Naive thymus-derived CD4-positive, alpha-beta T cell (primary cell): ENCODE measurements at regions not wholly inside any gene's neighbourhood (a gene's known extent, or its start where the extent isn't known, plus 50 kb on each side); places are given as distances from the start of the nearest gene placed in this dataset.

Experiments
- ATAC-seq: fragments of 150-1000 bp; cut with Tn5 transposase; 2 replicates; pipeline ENCODE4 v1.10.0; 2021; ENCODE audit warnings: mild to moderate bottlenecking, moderate library complexity
- CTCF ChIA-PET: fragments of 350-600 bp; sonication (Branson Sonifier 250); formaldehyde crosslinking; loops from one replicate; lab custom pipeline; 2021; ENCODE audit warnings: antibody characterized with exemption; lab: Charles Lee
- POLR2A ChIA-PET: fragments of 350-600 bp; sonication (Branson Sonifier 250); formaldehyde crosslinking; loops from one replicate; lab custom pipeline; 2021; ENCODE audit warnings: antibody characterized with exemption, inconsistent platforms; lab: Charles Lee
- DNase-seq, 9 donors: peaks; one replicate each; pipeline versions ENCODE4 v3.0.0 to v3.0.0-alpha.2; 2020 to 2022; ENCODE audit warnings: mixed read lengths in 1 of 9
- H3K27ac ChIP-seq: one replicate; pipeline ENCODE4 v1.7.0; 2013; ENCODE audit warnings: mild to moderate bottlenecking, low read depth, low read length, moderate library complexity
- H3K27me3 ChIP-seq, 2 donors: one replicate each; pipeline ENCODE4 v1.7.0; 2013; ENCODE audit warnings: low read length in 2 of 2, mild to moderate bottlenecking in 2 of 2, moderate library complexity in 2 of 2; ENCODE audit not compliant: control insufficient read depth in 2 of 2, insufficient read depth in 2 of 2
- H3K36me3 ChIP-seq, 3 experiments: 1 replicate in 2 of 3; 2 replicates in 1 of 3; pipeline ENCODE4 v1.7.0; 2013; ENCODE audit warnings: low read length in 3 of 3, mild to moderate bottlenecking in 3 of 3, moderate library complexity in 1 of 3; ENCODE audit not compliant: insufficient read depth in 3 of 3, control insufficient read depth in 2 of 3
- H3K4me1 ChIP-seq, 2 donors: one replicate each; pipeline ENCODE4 v1.7.0; 2013; ENCODE audit warnings: low read length in 2 of 2, mild to moderate bottlenecking in 2 of 2, moderate library complexity in 1 of 2; ENCODE audit not compliant: control insufficient read depth in 2 of 2, insufficient read depth in 2 of 2
- H3K4me3 ChIP-seq: 2 replicates; pipeline ENCODE4 v1.7.0; 2013; ENCODE audit warnings: mild to moderate bottlenecking, low read length
- H3K9me3 ChIP-seq, 3 experiments: 1 replicate in 2 of 3; 2 replicates in 1 of 3; pipeline ENCODE4 v1.7.0; 2013; ENCODE audit warnings: low read length in 3 of 3; ENCODE audit not compliant: control insufficient read depth in 2 of 3
- H3K27ac Mint-ChIP-seq, 9 donors: one replicate each; pipeline ENCODE4 v1.8.0; 2020 to 2022; ENCODE audit warnings: mixed read lengths in 9 of 9, mild to moderate bottlenecking in 8 of 9, moderate library complexity in 5 of 9, inconsistent platforms in 2 of 9
- H3K27me3 Mint-ChIP-seq, 5 donors: one replicate each; pipeline ENCODE4 v1.8.0; 2021 to 2022; ENCODE audit warnings: mixed read lengths in 5 of 5, mild to moderate bottlenecking in 1 of 5
- H3K36me3 Mint-ChIP-seq, 5 donors: one replicate each; pipeline ENCODE4 v1.8.0; 2020 to 2022; ENCODE audit warnings: mixed read lengths in 5 of 5, mild to moderate bottlenecking in 3 of 5, inconsistent platforms in 1 of 5
- H3K4me1 Mint-ChIP-seq, 7 donors: one replicate each; pipeline ENCODE4 v1.8.0; 2020 to 2022; ENCODE audit warnings: mixed read lengths in 7 of 7, mild to moderate bottlenecking in 3 of 7, inconsistent platforms in 1 of 7
- H3K4me3 Mint-ChIP-seq, 10 donors: one replicate each; pipeline ENCODE4 v1.8.0; 2020 to 2022; ENCODE audit warnings: mild to moderate bottlenecking in 10 of 10, mixed read lengths in 10 of 10, moderate library complexity in 6 of 10, inconsistent platforms in 2 of 10
- H3K9me3 Mint-ChIP-seq, 11 donors: one replicate each; pipeline ENCODE4 v1.8.0; 2020 to 2022; ENCODE audit warnings: mixed read lengths in 11 of 11, mild to moderate bottlenecking in 4 of 11, inconsistent platforms in 1 of 11, moderate library complexity in 1 of 11
- intact Hi-C, 2 donors: fragments of 100-400 bp; cut with micrococcal nuclease; formaldehyde crosslinking; loops; one replicate each; pipeline ENCODE4 v1.15.1; 2023

DNA sequence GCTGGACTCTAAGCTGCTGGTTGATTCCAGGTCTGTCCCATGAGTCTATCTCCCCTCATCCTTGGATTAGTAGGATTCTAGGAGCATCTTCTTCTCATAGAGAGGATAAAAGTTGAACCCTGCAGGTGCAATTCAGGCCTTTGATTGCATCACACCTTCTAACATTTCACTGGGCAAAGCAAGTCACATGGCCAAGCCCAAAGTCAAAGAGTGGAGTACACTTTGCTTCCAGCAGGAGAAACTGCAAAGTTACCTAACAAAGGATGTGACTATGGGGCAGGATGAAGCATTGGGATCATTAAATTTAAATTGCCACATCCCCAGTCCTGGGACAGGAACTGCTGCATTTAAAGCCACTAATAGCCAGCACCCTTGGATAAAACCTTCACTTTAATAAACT, 51.0 kb upstream of the EGFLAM start:
- peaks cover 0 to 32% (median 16%) of the 10 kb centered on the region in 5 donors for H3K27me3 Mint-ChIP-seq
- Histone ChIP-seq H3K9me3 (no peaks in the 10 kb centered on the region), H3K27ac (no peak overlapping the region), H3K27me3 (no peaks in the 10 kb centered on the region), H3K4me1 (no peaks in the 10 kb centered on the region), H3K4me3 (no peak overlapping the region), H3K36me3 (no peaks in the 10 kb centered on the region)
- H3K4me3 Mint-ChIP-seq, result no peak overlapping the region
- CTCF ChIA-PET, result no interaction called here
- H3K27ac Mint-ChIP-seq, result no peak overlapping the region
- H3K36me3 Mint-ChIP-seq, result no peaks in the 10 kb centered on the region
- intact Hi-C loops, result no loop called here
- peaks cover 0 to 2% (median 0%) of the 10 kb centered on the region in 7 donors for H3K4me1 Mint-ChIP-seq
- ATAC-seq (no peak), DNase-seq (no peak)
- POLR2A ChIA-PET, result no interaction called here
- peaks cover 0 to 3% (median 0%) of the 10 kb centered on the region in 11 donors for H3K9me3 Mint-ChIP-seq

GRCh38 chr5:38202741-38203140, 55.6 kb upstream of the EGFLAM start:
- no peaks in the 10 kb centered on the region for H3K36me3 Mint-ChIP-seq

DNA sequence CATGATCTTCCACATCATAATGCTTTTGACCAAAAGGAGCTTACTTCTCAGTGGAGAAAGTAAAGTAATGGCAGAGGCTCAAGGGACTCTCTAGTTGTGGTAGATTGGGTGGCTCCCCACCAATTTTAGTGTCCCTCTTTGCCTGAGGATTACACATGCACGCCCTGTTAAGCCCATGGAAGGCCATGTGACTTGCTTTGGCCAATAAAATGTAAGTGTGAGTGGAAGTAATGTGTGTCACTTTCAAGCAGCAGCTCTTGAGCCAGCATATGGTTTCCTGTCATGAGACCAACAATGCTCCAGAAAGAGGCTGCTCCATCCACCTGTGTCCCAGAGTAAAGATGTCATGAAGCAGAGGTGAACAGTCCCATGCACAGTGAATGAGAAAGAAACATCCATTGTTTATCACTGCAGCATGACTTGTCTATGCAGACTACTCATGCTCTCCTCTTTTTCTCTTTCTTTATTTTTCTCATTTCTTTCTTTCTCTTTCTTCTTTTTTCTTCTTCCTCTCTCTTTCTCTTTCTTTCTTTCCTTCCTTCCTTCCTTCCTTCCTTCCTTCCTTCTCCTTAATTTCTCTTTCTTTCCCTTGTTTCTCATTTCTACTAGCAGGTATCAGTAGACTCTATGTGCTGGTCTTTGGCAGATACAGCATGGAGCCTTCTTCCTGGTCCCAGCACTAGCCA, 57.3 kb upstream of the EGFLAM start:
- ChIA-PET CTCF (interaction anchor here (0.8 to 1.2 kb wide), 2 partner anchors 8 to 60 kb away, joined by 3 to 4 read pairs; no protein-coding TSS in a partner anchor), POLR2A (no interaction called here)
- Histone ChIP-seq H3K4me3 (no peak overlapping the region), H3K27ac (no peak overlapping the region), H3K36me3 (no peaks in the 10 kb centered on the region), H3K4me1 (no peaks in the 10 kb centered on the region), H3K9me3 (no peaks in the 10 kb centered on the region), H3K27me3 (no peaks in the 10 kb centered on the region)
- H3K27me3 Mint-ChIP-seq, result peaks cover 2 to 24% (median 17%) of the 10 kb centered on the region in 5 donors
- ATAC-seq, result no peak
- peaks cover 0 to 7% (median 0%) of the 10 kb centered on the region in 11 donors for H3K9me3 Mint-ChIP-seq
- no peaks in the 10 kb centered on the region for H3K36me3 Mint-ChIP-seq
- intact Hi-C loops, result no loop called here
- H3K27ac Mint-ChIP-seq, result no peak overlapping the region
- H3K4me3 Mint-ChIP-seq, result no peak overlapping the region
- no peak for DNase-seq
- peaks cover 0 to 2% (median 0%) of the 10 kb centered on the region in 7 donors for H3K4me1 Mint-ChIP-seq

More at GRCh38 chr5:38202741-38203140, 55.6 kb upstream of the EGFLAM start:
- peaks cover 0 to 7% (median 0%) of the 10 kb centered on the region in 11 donors for H3K9me3 Mint-ChIP-seq
- POLR2A ChIA-PET, result no interaction called here
- no peak for ATAC-seq
- Histone ChIP-seq H3K27me3 (no peaks in the 10 kb centered on the region), H3K27ac (no peak overlapping the region), H3K4me1 (no peaks in the 10 kb centered on the region), H3K4me3 (no peak overlapping the region), H3K9me3 (no peaks in the 10 kb centered on the region), H3K36me3 (no peaks in the 10 kb centered on the region)
- no peak overlapping the region for H3K4me3 Mint-ChIP-seq
- intact Hi-C loops, result no loop called here
- H3K27me3 Mint-ChIP-seq, result peaks cover 2 to 21% (median 12%) of the 10 kb centered on the region in 5 donors
- CTCF ChIA-PET, result no interaction called here
- no peak for DNase-seq
- peaks cover 0 to 2% (median 0%) of the 10 kb centered on the region in 7 donors for H3K4me1 Mint-ChIP-seq
- no peak overlapping the region for H3K27ac Mint-ChIP-seq

DNA sequence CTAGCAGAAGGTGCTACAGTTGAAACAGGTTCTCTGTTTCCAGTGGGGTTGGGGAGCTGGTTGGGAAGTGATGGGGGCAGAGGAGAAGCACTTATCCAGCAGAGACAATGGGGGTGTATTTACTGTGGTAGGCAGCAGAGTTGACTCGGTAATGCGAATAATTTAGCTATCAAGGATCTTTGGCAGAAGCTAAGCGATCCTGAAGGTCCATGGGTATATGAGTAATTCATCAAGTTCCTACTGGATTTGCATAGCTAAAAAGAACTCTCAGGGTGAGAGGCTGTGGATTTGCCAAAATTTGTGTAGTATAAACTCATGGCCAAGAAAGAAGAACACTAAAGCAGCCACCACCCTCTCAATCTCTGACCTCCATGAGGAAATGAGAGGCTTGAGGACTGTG, 61.2 kb upstream of the EGFLAM start:
- intact Hi-C loops, result loop anchor here in 1 of 2 donors (10.0 kb wide), 1 partner anchor 1462 kb away; no protein-coding TSS in a partner anchor
- H3K27me3 ChIP-seq, result no peaks in the 10 kb centered on the region
- POLR2A ChIA-PET, result no interaction called here
- H3K9me3 ChIP-seq, result no peaks in the 10 kb centered on the region
- CTCF ChIA-PET, result interaction anchor here (0.5 kb wide), 1 partner anchor 215 kb away, joined by 3 read pairs; no protein-coding TSS in a partner anchor
- H3K4me1 ChIP-seq, result no peaks in the 10 kb centered on the region
- no peak overlapping the region for H3K27ac ChIP-seq
- peaks cover 0 to 5% (median 0%) of the 10 kb centered on the region in 7 donors for H3K4me1 Mint-ChIP-seq
- no peaks in the 10 kb centered on the region for H3K36me3 Mint-ChIP-seq
- H3K9me3 Mint-ChIP-seq, result peaks cover 0 to 7% (median 0%) of the 10 kb centered on the region in 11 donors
- no peak for ATAC-seq
- H3K4me3 Mint-ChIP-seq, result no peak overlapping the region
- no peak overlapping the region for H3K4me3 ChIP-seq
- peaks cover 25 to 38% (median 30%) of the 10 kb centered on the region in 5 donors for H3K27me3 Mint-ChIP-seq
- DNase-seq, result no peak
- H3K27ac Mint-ChIP-seq, result no peak overlapping the region
- H3K36me3 ChIP-seq, result no peaks in the 10 kb centered on the region

DNA sequence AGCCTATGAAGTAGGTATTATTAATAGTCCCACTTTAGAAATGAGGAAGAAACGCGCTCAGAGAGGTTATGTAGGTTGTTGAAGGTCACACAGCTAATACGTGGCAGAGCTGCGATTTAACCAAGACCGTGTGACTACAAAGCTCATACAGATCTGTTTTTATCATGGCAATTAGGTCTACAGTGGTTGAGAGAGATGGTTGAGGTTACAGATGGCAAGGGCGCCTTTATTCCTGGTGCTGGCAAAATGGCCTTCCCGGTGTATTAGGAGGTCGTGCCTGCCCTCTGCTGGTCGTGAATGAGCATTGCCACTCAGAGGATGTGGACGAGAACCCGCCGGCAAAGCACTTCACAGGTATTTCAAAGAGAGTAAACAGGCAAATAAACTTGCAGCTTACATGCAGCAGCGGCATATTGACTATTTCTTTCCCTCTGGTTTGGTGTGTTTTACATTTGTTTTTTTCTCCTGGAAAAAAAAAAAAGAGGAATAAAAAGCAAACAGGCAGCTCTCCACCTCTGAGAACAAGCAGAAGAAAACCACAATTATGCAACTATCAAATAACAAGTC, 65.3 kb upstream of the EGFLAM start:
- intact Hi-C loops, result loop anchor here (1.0 to 10.0 kb wide), 3 partner anchors 354 to 1458 kb away; no protein-coding TSS in a partner anchor
- Histone ChIP-seq H3K36me3 (no peaks in the 10 kb centered on the region), H3K4me1 (no peaks in the 10 kb centered on the region), H3K9me3 (no peaks in the 10 kb centered on the region), H3K27me3 (no peaks in the 10 kb centered on the region), H3K4me3 (no peak overlapping the region), H3K27ac (no peak overlapping the region)
- Mint-ChIP-seq H3K4me1 (peaks cover 0 to 5% (median 0%) of the 10 kb centered on the region in 7 donors), H3K4me3 (peak overlapping the region in 1 of 10 donors; percentile 2), H3K27me3 (peaks cover 24 to 35% (median 30%) of the 10 kb centered on the region in 5 donors), H3K36me3 (no peaks in the 10 kb centered on the region), H3K9me3 (no peaks in the 10 kb centered on the region), H3K27ac (no peak overlapping the region)
- DNase-seq, result peak in 6 of 9 donors; percentile 25 to 57 (median 32)
- ChIA-PET CTCF (interaction anchor here (0.6 to 1.4 kb wide), 4 partner anchors 9 to 809 kb away, joined by 3 read pairs; no protein-coding TSS in a partner anchor), POLR2A (no interaction called here)
- peak; percentile 73 for ATAC-seq

- no peak for DNase-seq
- no peaks in the 10 kb centered on the region for H3K9me3 Mint-ChIP-seq
- H3K27me3 Mint-ChIP-seq, result peaks cover 25 to 30% (median 29%) of the 10 kb centered on the region in 5 donors
- H3K27ac Mint-ChIP-seq, result no peak overlapping the region
- H3K4me1 ChIP-seq, result no peaks in the 10 kb centered on the region
- H3K9me3 ChIP-seq, result no peaks in the 10 kb centered on the region
- H3K4me3 Mint-ChIP-seq, result no peak overlapping the region
- H3K36me3 ChIP-seq, result no peaks in the 10 kb centered on the region
- H3K27me3 ChIP-seq, result no peaks in the 10 kb centered on the region
- no peak for ATAC-seq
- peaks cover 0 to 5% (median 0%) of the 10 kb centered on the region in 7 donors for H3K4me1 Mint-ChIP-seq
- H3K4me3 ChIP-seq, result no peak overlapping the region
- H3K27ac ChIP-seq, result no peak overlapping the region
- intact Hi-C loops, result loop anchor here (2.0 to 10.0 kb wide), 2 partner anchors 353 to 1457 kb away; no protein-coding TSS in a partner anchor
- ChIA-PET CTCF (interaction anchor here (1.1 kb wide), 1 partner anchor 15 kb away, joined by 4 read pairs; no protein-coding TSS in a partner anchor), POLR2A (no interaction called here)
- H3K36me3 Mint-ChIP-seq, result no peaks in the 10 kb centered on the region
These were observed 66.7 kb upstream of the EGFLAM start for GRCh38 chr5:38191693-38192092.
